OCI-LY7 (cell line): ENCODE measurements at regions not wholly inside any gene's neighbourhood (a gene's known extent, or its start where the extent isn't known, plus 50 kb on each side); places are given as distances from the start of the nearest gene placed in this dataset.

Experiments used
- EZH2phosphoT487 ChIP-seq: fragments of 200-600 bp; sonication (generic); IDR thresholded peaks from 2 replicates; pipeline ENCODE4 v1.6.1; 2018; ENCODE audit warnings: low read depth, borderline replicate concordance, mild to moderate bottlenecking, mixed run types, antibody characterized with exemption, low read length, moderate library complexity, mixed read lengths
- TF ChIP-seq, protein P1 (sequence below): fragments of 200-600 bp; sonication (generic); conservative IDR thresholded peaks from 2 replicates; pipeline ENCODE4 v1.5.1; 2014; ENCODE audit warnings: mild to moderate bottlenecking, antibody characterized with exemption, low read length, moderate library complexity, mixed read lengths

DNA sequence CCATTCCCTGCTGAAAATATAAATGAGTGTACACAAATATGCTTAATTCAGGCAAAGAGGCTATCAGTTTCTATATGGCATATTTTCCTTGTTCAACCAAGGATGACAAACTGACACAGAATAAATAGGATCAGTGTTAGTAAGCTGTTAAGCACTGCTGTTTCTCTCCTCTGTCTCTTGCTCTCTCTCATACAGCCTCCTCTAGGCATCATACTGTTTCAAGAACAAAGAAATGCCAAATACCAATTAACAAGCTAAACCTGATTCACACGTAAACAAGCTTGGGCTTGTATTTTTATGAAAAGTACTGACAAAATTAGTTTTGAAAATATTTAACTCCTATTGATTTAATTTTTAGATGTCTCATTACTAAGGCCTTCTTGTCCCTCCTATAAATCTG lies 1027.2 kb upstream of the ACVR2A start:
- TF ChIP-seq, protein P1, sequence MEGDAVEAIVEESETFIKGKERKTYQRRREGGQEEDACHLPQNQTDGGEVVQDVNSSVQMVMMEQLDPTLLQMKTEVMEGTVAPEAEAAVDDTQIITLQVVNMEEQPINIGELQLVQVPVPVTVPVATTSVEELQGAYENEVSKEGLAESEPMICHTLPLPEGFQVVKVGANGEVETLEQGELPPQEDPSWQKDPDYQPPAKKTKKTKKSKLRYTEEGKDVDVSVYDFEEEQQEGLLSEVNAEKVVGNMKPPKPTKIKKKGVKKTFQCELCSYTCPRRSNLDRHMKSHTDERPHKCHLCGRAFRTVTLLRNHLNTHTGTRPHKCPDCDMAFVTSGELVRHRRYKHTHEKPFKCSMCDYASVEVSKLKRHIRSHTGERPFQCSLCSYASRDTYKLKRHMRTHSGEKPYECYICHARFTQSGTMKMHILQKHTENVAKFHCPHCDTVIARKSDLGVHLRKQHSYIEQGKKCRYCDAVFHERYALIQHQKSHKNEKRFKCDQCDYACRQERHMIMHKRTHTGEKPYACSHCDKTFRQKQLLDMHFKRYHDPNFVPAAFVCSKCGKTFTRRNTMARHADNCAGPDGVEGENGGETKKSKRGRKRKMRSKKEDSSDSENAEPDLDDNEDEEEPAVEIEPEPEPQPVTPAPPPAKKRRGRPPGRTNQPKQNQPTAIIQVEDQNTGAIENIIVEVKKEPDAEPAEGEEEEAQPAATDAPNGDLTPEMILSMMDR: no peak
- no peak for TF ChIP-seq EZH2phosphoT487
